ENCODE measurements at regions not wholly inside any gene's neighbourhood (a gene's known extent, or its start where the extent isn't known, plus 50 kb on each side); places are given as distances from the start of the nearest gene placed in this dataset.

DNA sequence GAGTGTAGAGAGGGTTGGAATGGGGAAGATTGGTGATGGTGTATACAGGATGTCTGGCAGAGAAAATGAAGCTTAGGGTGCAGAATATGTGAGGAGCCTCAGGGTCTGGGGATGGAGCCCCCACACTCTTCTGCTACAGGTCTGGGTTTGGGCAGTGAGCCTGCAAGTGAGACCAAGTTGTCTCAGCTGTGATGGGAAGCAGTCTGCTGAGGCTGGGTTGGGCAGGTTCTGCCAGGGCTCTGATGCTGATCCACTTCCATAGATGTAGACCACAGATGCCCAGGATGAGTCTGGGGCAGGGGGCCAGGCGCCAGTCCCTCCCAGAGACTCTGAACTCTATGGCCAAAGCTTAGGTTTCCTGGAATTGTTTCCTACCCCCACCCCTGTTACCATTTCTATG, 516.9 kb downstream of the PTPRU start:
- TF ChIP-seq ZNF367 (CRISPR knock-in tag; IDR thresholded peaks at IDR 0.05; ENCODE audit: borderline replicate concordance): no peak
- no peak for TF ChIP-seq PAX8 (CRISPR knock-in tag; IDR thresholded peaks at IDR 0.05; ENCODE audit: borderline replicate concordance)
- TF ChIP-seq MYC (CRISPR knock-in tag; IDR thresholded peaks at IDR 0.05; ENCODE audit: borderline replicate concordance): no peak
